PC-3 (cell line): ENCODE measurements at regions not wholly inside any gene's neighbourhood (a gene's known extent, or its start where the extent isn't known, plus 50 kb on each side); places are given as distances from the start of the nearest gene placed in this dataset.

ENCODE experiments used
- CTCF ChIP-seq: fragments of 300-600 bp; sonication (generic); conservative IDR thresholded peaks from 2 replicates; pipeline ENCODE4 v1.5.1; 2017; ENCODE audit warnings: antibody characterized with exemption, low read depth, mild to moderate bottlenecking, low read length
- EZH2 ChIP-seq: fragments of 300-600 bp; sonication (generic); IDR thresholded peaks from one replicate; pipeline ENCODE4 v1.6.1; 2017; ENCODE audit warnings: antibody characterized with exemption, mild to moderate bottlenecking, low read length; ENCODE audit not compliant: unreplicated experiment
- EZH2phosphoT487 ChIP-seq: fragments of 300-600 bp; sonication (generic); IDR thresholded peaks from 2 replicates; pipeline ENCODE4 v1.6.1; 2018; ENCODE audit warnings: mild to moderate bottlenecking, antibody characterized with exemption, low read length, borderline replicate concordance

- TF ChIP-seq CTCF (no peak), EZH2 (no peak), EZH2phosphoT487 (no peak)
Observed at GRCh38 chr6:140572867-140573266, 1198.4 kb upstream of the CITED2 start.
